HG03060 (cell line): ENCODE measurements at regions not wholly inside any gene's neighbourhood (a gene's known extent, or its start where the extent isn't known, plus 50 kb on each side); places are given as distances from the start of the nearest gene placed in this dataset.

Experiments used
- ATAC-seq: cut with Tn5 transposase; IDR thresholded peaks from one replicate; pipeline ENCODE4 v1.9.1; 2021; ENCODE audit warnings: low read depth, moderate number of reproducible peaks; ENCODE audit not compliant: unreplicated experiment

- ATAC-seq = no peak
Measured at GRCh38 chr1:118739501-118739900, 248.6 kb downstream of the TBX15 start.

- ATAC-seq = no peak
Measured at GRCh38 chr1:118736322-118736721, 251.8 kb downstream of the TBX15 start.

GRCh38 chr1:118717893-118718292 lies 270.2 kb downstream of the TBX15 start:
- no peak for ATAC-seq

- ATAC-seq = no peak
Measured at GRCh38 chr1:118716775-118717174, 271.4 kb downstream of the TBX15 start.

GRCh38 chr1:118711356-118711755 lies 276.8 kb downstream of the TBX15 start:
- ATAC-seq = no peak

- no peak for ATAC-seq
Measured at GRCh38 chr1:118698911-118699310, 289.2 kb downstream of the TBX15 start.

- ATAC-seq = no peak
Measured at GRCh38 chr1:118692143-118692542, 296.0 kb downstream of the TBX15 start.

- no peak for ATAC-seq
Measured at GRCh38 chr1:118688891-118689290, 299.3 kb downstream of the TBX15 start.

- no peak for ATAC-seq
Measured at GRCh38 chr1:118661769-118662320, 326.3 kb downstream of the TBX15 start.

GRCh38 chr1:118660769-118661168 lies 327.4 kb downstream of the TBX15 start:
- no peak for ATAC-seq

GRCh38 chr1:118659646-118660045 lies 328.5 kb downstream of the TBX15 start:
- no peak for ATAC-seq

- no peak for ATAC-seq
Measured at GRCh38 chr1:118650107-118650807, 337.9 kb downstream of the TBX15 start.

GRCh38 chr1:118649369-118650106 lies 338.6 kb downstream of the TBX15 start:
- no peak for ATAC-seq

GRCh38 chr1:118636004-118636403 lies 352.1 kb downstream of the TBX15 start:
- ATAC-seq = no peak

- no peak for ATAC-seq
Measured at GRCh38 chr1:118627435-118627834, 360.7 kb downstream of the TBX15 start.

GRCh38 chr1:118621839-118622238 lies 366.3 kb downstream of the TBX15 start:
- no peak for ATAC-seq

GRCh38 chr1:118618618-118619340 lies 369.4 kb downstream of the TBX15 start:
- no peak for ATAC-seq

GRCh38 chr1:118617916-118618315 lies 370.2 kb downstream of the TBX15 start:
- ATAC-seq = no peak

GRCh38 chr1:118615066-118615465 lies 373.1 kb downstream of the TBX15 start:
- no peak for ATAC-seq

- ATAC-seq = no peak
Measured at GRCh38 chr1:118589238-118589846, 398.8 kb downstream of the TBX15 start.

GRCh38 chr1:118588566-118588965 lies 399.6 kb downstream of the TBX15 start:
- ATAC-seq = no peak
